Astrocyte (in vitro differentiated cells and primary cell): ENCODE measurements at regions not wholly inside any gene's neighbourhood (a gene's known extent, or its start where the extent isn't known, plus 50 kb on each side); places are given as distances from the start of the nearest gene placed in this dataset.

Experiments used
- DNase-seq: peaks from one replicate; pipeline ENCODE4 v3.0.0-alpha.2; 2010; ENCODE audit warnings: low read depth
- FAIRE-seq: peaks from 2 replicates; lab custom pipeline; 2011; peaks lifted over from hg19 to GRCh38; lab: Jason Lieb, UNC
- H2AFZ ChIP-seq: 2 replicates; pipeline ENCODE4 v1.6.0; 2012; ENCODE audit warnings: low read depth, low read length, inconsistent platforms
- H3K27ac ChIP-seq: 2 replicates; pipeline ENCODE4 v1.5.1; 2011; ENCODE audit warnings: low read depth, low read length, inconsistent platforms
- H3K27me3 ChIP-seq: 2 replicates; pipeline ENCODE4 v1.6.0; 2011; ENCODE audit warnings: low read length, inconsistent platforms; ENCODE audit not compliant: insufficient read depth
- H3K36me3 ChIP-seq: 2 replicates; pipeline ENCODE4 v1.5.1; 2011; ENCODE audit warnings: low read length, inconsistent platforms; ENCODE audit not compliant: insufficient read depth
- H3K4me1 ChIP-seq: 2 replicates; pipeline ENCODE4 v1.5.1; 2011; ENCODE audit warnings: low read length, inconsistent platforms; ENCODE audit not compliant: insufficient read depth
- H3K4me2 ChIP-seq: 2 replicates; pipeline ENCODE4 v1.6.0; 2012; ENCODE audit warnings: low read length, inconsistent platforms
- H3K4me3 ChIP-seq: 2 replicates; pipeline ENCODE4 v1.5.1; 2011; ENCODE audit warnings: low read depth, mild to moderate bottlenecking, low read length, inconsistent platforms; ENCODE audit not compliant: insufficient read depth
- H3K79me2 ChIP-seq: 2 replicates; pipeline ENCODE4 v1.6.0; 2012; ENCODE audit warnings: mild to moderate bottlenecking, low read length, inconsistent platforms; ENCODE audit not compliant: insufficient read depth
- H3K9ac ChIP-seq: 2 replicates; pipeline ENCODE4 v1.6.0; 2012; ENCODE audit warnings: mild to moderate bottlenecking, low read length, inconsistent platforms
- H3K9me3 ChIP-seq: 2 replicates; pipeline ENCODE4 v1.5.1; 2012; ENCODE audit warnings: low read depth, mild to moderate bottlenecking, low read length, inconsistent platforms; ENCODE audit not compliant: insufficient read depth
- H4K20me1 ChIP-seq: 2 replicates; pipeline ENCODE4 v1.6.0; 2012; ENCODE audit warnings: low read length, inconsistent platforms; ENCODE audit not compliant: insufficient read depth
- H3K27ac Mint-ChIP-seq: one replicate; pipeline ENCODE4 v1.8.0; 2021; ENCODE audit warnings: mild to moderate bottlenecking, mixed read lengths; ENCODE audit not compliant: unreplicated experiment
- H3K27me3 Mint-ChIP-seq: one replicate; pipeline ENCODE4 v1.8.0; 2021; ENCODE audit warnings: low read depth, mixed read lengths; ENCODE audit not compliant: unreplicated experiment
- H3K36me3 Mint-ChIP-seq: one replicate; pipeline ENCODE4 v1.8.0; 2021; ENCODE audit warnings: low read depth, mixed read lengths; ENCODE audit not compliant: unreplicated experiment
- H3K4me1 Mint-ChIP-seq: one replicate; pipeline ENCODE4 v1.8.0; 2021; ENCODE audit warnings: low read depth, mixed read lengths; ENCODE audit not compliant: unreplicated experiment
- H3K4me3 Mint-ChIP-seq: one replicate; pipeline ENCODE4 v1.8.0; 2021; ENCODE audit warnings: mild to moderate bottlenecking, moderate library complexity, mixed read lengths; ENCODE audit not compliant: unreplicated experiment
- H3K9me3 Mint-ChIP-seq: one replicate; pipeline ENCODE4 v1.8.0; 2021; ENCODE audit warnings: mild to moderate bottlenecking, mixed read lengths; ENCODE audit not compliant: unreplicated experiment
- EZH2 ChIP-seq: IDR thresholded peaks from 2 replicates; pipeline ENCODE4 v1.6.1; 2012; ENCODE audit warnings: mild to moderate bottlenecking, low read length, inconsistent platforms; ENCODE audit not compliant: insufficient read depth
- TF ChIP-seq, protein P1 (sequence below): IDR thresholded peaks from 2 replicates; pipeline ENCODE4 v1.5.1; 2011; ENCODE audit warnings: low read depth, mild to moderate bottlenecking, inconsistent platforms, low read length, moderate library complexity; ENCODE audit not compliant: insufficient read depth

GRCh38 chr17:51442088-51442865 lies 181.9 kb downstream of the UTP18 start:
- Histone ChIP-seq H3K9me3 (peaks cover 5% of the 10 kb centered on the region), H4K20me1 (no peaks in the 10 kb centered on the region), H3K36me3 (no peaks in the 10 kb centered on the region), H3K4me3 (no peak overlapping the region), H2AFZ (no peak overlapping the region), H3K79me2 (no peaks in the 10 kb centered on the region), H3K9ac (no peak overlapping the region), H3K4me1 (no peaks in the 10 kb centered on the region), H3K4me2 (no peak overlapping the region), H3K27ac (no peak overlapping the region), H3K27me3 (no peaks in the 10 kb centered on the region)
- TF ChIP-seq EZH2 = no peak
- TF ChIP-seq, protein P1, sequence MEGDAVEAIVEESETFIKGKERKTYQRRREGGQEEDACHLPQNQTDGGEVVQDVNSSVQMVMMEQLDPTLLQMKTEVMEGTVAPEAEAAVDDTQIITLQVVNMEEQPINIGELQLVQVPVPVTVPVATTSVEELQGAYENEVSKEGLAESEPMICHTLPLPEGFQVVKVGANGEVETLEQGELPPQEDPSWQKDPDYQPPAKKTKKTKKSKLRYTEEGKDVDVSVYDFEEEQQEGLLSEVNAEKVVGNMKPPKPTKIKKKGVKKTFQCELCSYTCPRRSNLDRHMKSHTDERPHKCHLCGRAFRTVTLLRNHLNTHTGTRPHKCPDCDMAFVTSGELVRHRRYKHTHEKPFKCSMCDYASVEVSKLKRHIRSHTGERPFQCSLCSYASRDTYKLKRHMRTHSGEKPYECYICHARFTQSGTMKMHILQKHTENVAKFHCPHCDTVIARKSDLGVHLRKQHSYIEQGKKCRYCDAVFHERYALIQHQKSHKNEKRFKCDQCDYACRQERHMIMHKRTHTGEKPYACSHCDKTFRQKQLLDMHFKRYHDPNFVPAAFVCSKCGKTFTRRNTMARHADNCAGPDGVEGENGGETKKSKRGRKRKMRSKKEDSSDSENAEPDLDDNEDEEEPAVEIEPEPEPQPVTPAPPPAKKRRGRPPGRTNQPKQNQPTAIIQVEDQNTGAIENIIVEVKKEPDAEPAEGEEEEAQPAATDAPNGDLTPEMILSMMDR = no peak
- no peaks in the 10 kb centered on the region for H3K36me3 Mint-ChIP-seq
- peaks cover 4% of the 10 kb centered on the region for H3K27me3 Mint-ChIP-seq
- FAIRE-seq = no peak
- H3K4me3 Mint-ChIP-seq = no peak overlapping the region
- peaks cover 11% of the 10 kb centered on the region for H3K4me1 Mint-ChIP-seq
- no peak for DNase-seq
- no peak overlapping the region for H3K27ac Mint-ChIP-seq
- H3K9me3 Mint-ChIP-seq = peaks cover 6% of the 10 kb centered on the region

GRCh38 chr17:51443646-51444045 lies 183.3 kb downstream of the UTP18 start:
- H3K27me3 ChIP-seq = no peaks in the 10 kb centered on the region
- no peaks in the 10 kb centered on the region for H3K36me3 Mint-ChIP-seq
- peaks cover 5% of the 10 kb centered on the region for H3K9me3 ChIP-seq
- H3K79me2 ChIP-seq = no peaks in the 10 kb centered on the region
- H2AFZ ChIP-seq = no peak overlapping the region
- H3K4me1 ChIP-seq = no peaks in the 10 kb centered on the region
- no peaks in the 10 kb centered on the region for H4K20me1 ChIP-seq
- peaks cover 11% of the 10 kb centered on the region for H3K4me1 Mint-ChIP-seq
- H3K9me3 Mint-ChIP-seq = peaks cover 9% of the 10 kb centered on the region
- no peak overlapping the region for H3K4me3 ChIP-seq
- TF ChIP-seq EZH2 = no peak
- TF ChIP-seq, protein P1 = no peak
- no peak overlapping the region for H3K4me2 ChIP-seq
- H3K9ac ChIP-seq = no peak overlapping the region
- DNase-seq = no peak
- H3K36me3 ChIP-seq = no peaks in the 10 kb centered on the region
- no peak for FAIRE-seq
- peaks cover 7% of the 10 kb centered on the region for H3K27me3 Mint-ChIP-seq
- H3K27ac Mint-ChIP-seq = no peak overlapping the region
- H3K27ac ChIP-seq = no peak overlapping the region
- H3K4me3 Mint-ChIP-seq = no peak overlapping the region

DNA sequence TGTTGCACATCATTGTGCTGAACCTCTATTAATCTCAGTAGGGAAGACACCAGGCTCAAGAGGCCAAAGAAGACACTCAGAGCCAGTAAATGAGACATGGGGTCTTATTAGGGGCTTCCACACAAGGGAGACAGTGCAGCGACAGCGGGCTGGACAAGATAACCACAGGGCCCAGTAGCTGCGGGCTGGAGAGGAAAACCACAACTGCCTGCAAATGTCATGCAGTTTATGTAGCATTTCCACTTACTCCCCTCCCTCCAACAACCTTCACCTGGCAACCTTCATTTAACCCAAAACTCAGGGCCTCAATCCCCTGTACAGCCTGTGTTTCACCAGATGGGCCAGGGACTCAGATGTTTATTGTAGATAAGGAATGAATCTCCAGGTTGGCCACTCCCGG lies 185.6 kb downstream of the UTP18 start:
- FAIRE-seq (no peak), DNase-seq (no peak)
- Histone ChIP-seq H3K9me3 (no peaks in the 10 kb centered on the region), H2AFZ (no peak overlapping the region), H3K4me2 (no peak overlapping the region), H3K27ac (no peak overlapping the region), H3K9ac (no peak overlapping the region), H3K36me3 (no peaks in the 10 kb centered on the region), H3K79me2 (no peaks in the 10 kb centered on the region), H3K27me3 (no peaks in the 10 kb centered on the region), H3K4me1 (no peaks in the 10 kb centered on the region), H3K4me3 (no peak overlapping the region), H4K20me1 (no peaks in the 10 kb centered on the region)
- Mint-ChIP-seq H3K4me1 (no peaks in the 10 kb centered on the region), H3K9me3 (peaks cover 21% of the 10 kb centered on the region), H3K27ac (no peak overlapping the region), H3K4me3 (no peak overlapping the region), H3K36me3 (no peaks in the 10 kb centered on the region), H3K27me3 (peaks cover 7% of the 10 kb centered on the region)
- no peak for TF ChIP-seq EZH2
- TF ChIP-seq, protein P1 = no peak
